HT-29 (cell line): ENCODE measurements at regions not wholly inside any gene's neighbourhood (a gene's known extent, or its start where the extent isn't known, plus 50 kb on each side); places are given as distances from the start of the nearest gene placed in this dataset.
"Not testable (repeated sequence)": the region's sequence is repeated elsewhere in the genome, so short reads cannot be mapped to it uniquely, and the experiment has no call there.

Experiments used
- DNase-seq: peaks from one replicate; pipeline ENCODE4 v3.0.0-alpha.2; 2015; ENCODE audit warnings: low spot score

DNA sequence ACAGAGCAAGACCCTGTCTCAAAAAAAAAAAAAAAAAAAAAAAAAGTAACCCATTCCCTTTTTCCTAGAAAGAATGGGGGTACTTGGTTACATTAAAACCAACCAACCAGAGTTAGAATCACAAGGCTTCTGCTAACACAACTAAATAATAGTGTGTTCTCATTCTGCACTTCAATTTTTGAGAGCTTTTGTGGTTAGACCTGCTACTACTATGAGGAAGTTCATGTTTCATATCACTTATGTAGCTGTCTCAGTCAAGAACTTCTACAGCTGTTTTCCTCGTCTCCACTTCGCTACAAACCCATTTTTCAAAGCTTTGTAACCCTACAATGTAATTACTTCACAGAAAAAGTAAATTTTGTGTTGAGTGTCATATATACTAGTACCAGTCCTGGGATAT, 58.3 kb downstream of the PDHA2 start:
- DNase-seq = no peak

DNA sequence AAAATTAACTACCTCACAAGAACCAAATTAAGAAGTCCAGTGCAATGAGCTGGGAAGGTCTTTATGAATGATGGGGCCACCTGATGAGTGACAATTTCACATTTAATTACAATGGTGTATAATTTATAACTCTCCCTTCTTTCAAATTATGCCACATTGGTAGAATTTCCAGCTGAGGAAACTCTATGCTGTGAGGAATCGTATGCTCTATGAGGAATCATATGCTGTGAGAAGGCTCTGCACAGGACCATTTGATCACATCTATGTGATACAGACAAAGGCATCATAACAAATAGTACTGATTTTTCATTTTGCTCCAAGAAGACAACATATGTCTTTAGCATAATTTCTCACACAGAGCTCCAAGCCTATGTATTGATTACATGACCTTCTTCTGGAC, 69.3 kb downstream of the PDHA2 start:
- DNase-seq = no peak

DNA sequence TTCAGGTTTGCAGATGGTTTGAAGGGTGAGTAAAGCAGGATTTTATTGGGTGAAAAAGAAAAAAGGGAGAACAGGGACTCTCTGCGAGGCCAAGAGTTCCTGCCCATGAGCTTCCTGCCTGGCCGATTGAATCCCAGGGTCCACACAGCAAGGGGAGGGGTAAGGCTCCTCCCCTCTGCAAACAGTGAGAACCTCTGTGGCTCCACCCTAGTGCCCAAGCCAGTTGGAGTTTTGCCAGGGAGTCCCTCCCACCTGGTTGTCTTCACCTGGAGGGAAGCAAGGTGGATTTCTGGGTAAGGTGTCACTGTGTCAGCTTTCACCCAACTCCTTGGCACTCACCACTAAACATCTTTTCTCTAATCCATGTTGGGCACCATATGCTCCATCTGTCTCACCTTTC, 70.9 kb downstream of the PDHA2 start:
- DNase-seq = peak; percentile 64

DNA sequence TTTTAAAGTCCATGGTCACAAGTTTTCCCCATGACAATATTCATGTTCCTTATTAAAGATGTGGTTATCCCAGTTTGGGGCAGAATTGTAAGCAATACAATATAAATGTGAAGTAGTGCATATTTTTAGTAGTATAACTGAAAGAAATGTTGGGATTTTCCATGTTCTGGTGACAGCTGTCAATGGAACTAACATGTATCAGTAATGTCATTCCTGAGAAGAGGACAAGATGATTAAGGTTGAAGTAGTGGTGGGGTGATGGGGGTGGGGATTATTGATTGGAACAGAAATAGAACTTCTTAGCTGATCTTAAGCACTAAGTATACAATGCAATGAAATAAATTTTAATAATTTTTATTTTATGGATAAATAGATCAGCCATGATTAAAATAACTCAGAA, 81.6 kb downstream of the PDHA2 start:
- DNase-seq = no peak

DNA sequence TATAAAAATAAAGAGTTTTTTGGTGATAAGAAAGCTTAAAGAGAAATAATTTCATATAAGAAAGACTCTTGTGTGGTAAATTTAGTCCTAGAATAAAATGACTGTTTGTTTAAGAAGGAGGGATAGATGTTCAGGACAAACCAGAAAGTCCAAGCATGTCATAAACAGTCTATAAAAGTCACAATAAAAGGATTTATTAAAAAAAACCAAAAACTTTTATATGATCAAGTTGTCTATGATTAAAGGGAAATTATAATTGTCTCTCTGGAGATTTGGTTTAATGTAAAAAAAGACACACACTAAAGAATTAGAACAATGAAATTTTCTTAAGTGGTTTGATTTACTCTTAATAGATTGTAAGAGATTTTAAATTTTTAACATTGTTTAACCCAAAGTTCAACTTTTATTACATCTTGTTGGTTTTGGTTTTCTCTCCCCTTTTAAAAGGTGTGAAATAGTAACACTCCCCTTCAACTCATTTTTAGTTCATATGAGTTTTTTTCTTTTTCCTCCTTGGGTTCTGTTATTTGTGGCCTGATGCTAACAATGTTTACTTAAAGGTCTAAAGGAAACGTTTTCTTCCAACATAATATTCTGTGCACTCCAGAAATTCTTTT, 89.7 kb downstream of the PDHA2 start:
- no peak for DNase-seq

DNA sequence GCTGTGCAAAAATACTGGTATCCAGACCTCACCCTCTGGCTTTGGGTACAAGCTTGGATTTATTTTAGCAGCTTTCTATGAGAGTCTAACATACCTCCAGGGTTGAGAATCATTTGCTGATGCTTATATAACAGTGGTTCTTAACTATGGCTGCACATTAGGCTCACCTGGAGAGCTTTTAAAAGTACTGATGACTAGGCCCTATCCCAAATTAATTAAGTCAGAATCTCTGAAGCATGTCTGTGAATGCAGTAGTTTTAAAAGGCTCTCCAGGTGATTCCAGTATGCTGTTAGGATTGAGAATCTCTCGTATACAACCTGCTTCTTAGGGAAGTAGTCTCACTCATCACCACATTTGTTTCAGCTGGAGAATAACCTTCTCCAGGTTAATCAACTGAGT, 99.2 kb downstream of the PDHA2 start:
- DNase-seq = no peak

DNA sequence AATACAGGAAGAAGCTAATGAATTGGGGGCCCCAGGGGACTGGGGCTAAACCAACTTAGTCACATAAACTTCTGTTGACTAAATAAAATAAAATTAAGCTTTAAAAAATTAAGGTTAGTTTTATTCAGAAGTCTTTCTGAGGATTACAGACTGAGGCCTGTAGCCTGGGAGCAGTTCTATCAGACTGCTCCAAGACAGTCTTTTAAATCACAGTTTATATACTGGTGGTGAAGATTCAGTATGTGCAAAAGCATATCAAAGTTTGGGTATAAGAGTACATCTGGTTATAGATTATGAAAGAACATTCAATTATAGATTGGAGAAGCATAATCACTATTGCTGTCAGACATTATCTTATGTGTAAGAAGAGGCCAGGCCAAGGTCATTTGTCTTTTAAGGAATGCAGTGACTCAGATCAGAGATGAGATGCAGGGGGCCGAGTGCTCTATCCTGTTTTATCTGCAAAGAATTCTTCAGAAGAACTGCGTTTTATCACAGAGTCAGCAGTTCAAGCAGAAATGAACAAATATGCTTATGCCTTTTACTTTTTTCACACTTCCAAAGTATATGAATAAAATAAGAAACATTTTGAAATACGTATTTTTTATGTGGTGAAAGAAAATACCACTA, 109.4 kb downstream of the PDHA2 start:
- DNase-seq = no peak

DNA sequence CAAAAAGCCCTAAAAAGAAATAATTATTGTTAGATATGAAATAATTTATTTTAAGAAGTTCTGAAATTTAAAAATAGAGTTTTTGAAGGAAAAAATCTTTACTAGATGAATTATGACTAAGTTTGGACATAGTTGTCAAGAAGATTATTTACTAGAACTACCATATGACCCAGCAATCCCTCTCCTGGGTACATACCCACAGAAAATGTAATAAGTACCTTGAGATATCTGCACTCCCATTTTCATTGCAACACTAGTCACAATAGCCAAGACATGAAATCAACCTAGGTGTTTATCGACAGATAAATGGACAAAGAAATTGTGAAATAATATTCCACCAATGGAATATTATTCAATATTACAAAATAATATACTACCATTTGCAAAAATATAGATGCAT, 109.9 kb downstream of the PDHA2 start:
- no peak for DNase-seq

DNA sequence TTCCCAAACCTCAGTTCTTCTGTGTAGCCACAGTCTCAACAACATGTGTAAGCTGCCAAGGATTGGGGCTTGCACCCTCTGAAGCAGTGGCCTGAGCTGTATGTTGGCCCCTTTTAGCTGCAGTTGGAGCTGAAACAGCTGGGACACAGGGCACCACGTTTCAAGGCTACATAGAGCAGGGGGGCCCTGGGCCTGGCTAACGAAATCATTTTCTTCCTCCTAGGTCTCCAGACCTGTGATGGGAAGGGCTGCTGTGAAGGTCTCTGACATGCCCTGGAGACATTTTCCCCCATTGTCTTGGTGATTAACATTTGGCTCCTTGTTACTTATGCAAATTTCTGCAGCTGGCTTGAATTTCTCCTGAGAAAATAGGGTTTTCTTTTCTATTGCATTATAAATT, 112.6 kb downstream of the PDHA2 start:
- not testable (repeated sequence) for DNase-seq

DNA sequence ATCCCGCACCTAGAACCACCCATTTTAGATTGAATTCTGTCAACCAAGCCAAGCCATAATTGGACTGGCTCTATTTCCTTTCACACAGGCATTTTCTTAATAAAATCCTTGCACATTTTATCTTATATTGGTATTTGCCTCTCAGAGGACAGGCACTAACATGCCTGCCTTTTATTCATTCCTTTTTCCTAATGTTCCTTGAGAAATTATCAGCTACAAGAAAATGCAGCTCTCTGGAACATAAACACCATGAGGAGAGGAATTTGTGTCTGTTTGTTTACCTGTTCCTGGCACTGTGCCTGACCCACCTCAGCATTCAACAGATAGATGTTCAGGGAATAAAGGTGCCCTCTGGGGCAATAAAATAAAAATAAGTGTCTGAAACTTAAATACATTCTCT, 116.2 kb downstream of the PDHA2 start:
- DNase-seq = no peak

DNA sequence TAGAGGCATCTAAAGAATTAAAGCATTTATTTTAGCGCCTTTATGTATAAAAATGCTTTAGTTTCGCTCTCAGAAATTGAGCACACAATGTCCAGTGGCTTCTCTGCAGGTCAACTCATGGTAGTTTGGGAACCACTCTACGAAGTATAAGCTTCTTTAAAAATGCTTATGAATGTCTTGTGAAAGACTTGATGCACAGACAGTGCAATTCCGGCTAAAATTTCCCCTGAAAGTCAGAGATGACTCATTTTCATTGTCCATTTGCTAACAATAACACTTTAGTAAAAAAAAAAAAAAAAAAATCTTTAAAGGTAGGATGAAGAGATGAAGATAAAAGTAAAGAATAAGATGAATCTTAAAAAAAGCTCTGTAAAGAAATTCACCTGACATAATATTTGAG, 117.2 kb downstream of the PDHA2 start:
- DNase-seq = no peak

DNA sequence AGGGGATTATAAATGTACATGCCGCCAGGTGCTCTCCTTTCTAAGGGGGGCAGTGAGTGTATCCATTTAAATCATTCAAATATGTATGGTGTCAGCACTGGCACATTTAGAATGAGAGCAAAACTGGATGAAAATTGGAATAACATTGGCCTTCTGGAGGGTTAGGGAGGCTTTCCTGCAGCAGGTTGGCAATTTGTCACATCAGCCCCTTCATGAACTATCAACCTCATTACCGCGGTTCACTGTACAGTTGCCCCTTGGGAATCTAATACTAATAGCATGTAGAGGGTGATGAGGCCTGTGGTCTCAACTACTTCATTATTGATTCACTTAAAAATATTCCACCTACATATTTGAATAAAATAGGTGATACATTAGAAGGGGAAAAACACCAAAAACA, 117.9 kb downstream of the PDHA2 start:
- no peak for DNase-seq

DNA sequence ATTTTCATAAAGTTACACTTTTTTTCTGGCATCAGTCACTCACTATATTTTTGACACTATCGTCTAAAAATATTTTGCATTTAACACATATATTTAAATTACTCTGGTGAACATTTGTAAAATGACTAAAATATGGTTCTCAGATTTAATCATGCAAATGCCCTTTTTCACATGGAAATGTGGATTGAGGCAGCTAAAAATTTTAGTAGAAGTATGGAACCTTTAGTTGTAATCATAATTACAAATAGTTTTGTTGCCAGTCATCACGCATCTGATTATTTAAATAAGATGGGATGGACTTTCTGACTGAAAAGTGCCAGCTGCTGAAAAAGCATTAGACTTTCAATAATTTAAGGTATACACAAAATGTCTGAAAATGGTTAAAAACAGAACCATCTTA, 119.3 kb downstream of the PDHA2 start:
- no peak for DNase-seq

DNA sequence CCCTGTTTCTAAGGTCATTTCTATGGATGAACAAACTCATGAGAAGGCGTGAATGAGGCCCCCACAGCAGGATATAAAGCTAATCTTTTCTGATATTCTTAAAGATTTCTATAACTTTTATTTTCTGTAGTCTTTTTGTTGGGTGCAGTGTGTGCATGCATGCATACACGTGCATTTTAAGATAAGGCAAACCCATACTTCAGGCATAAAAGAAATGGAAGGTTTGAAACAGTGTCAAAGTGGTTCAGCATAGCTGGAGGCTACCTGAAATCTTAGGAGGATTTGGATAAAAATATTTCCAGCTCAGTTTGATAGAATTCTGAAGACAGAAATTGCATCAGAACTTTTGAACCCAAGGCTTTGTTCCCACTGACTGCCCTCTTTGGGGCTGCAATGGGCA, 119.7 kb downstream of the PDHA2 start:
- no peak for DNase-seq

DNA sequence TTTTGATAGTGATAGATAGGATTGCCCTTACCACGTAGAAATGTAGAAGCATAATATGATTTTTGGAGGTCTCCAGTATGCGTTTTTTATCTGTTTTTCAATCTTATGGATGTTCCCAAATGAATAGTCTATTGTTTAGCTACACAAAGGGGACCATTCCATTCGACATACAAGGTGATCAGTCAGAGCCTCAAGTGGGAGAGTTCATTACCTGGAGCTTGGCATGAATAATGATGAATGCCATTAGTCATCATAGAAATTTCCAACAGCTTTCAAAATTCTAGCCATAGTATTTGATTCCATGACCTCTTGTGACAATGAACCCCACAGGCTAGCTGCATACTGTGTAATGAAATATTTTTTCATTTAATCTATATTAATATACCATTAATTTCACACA, 123.6 kb downstream of the PDHA2 start:
- DNase-seq = no peak

DNA sequence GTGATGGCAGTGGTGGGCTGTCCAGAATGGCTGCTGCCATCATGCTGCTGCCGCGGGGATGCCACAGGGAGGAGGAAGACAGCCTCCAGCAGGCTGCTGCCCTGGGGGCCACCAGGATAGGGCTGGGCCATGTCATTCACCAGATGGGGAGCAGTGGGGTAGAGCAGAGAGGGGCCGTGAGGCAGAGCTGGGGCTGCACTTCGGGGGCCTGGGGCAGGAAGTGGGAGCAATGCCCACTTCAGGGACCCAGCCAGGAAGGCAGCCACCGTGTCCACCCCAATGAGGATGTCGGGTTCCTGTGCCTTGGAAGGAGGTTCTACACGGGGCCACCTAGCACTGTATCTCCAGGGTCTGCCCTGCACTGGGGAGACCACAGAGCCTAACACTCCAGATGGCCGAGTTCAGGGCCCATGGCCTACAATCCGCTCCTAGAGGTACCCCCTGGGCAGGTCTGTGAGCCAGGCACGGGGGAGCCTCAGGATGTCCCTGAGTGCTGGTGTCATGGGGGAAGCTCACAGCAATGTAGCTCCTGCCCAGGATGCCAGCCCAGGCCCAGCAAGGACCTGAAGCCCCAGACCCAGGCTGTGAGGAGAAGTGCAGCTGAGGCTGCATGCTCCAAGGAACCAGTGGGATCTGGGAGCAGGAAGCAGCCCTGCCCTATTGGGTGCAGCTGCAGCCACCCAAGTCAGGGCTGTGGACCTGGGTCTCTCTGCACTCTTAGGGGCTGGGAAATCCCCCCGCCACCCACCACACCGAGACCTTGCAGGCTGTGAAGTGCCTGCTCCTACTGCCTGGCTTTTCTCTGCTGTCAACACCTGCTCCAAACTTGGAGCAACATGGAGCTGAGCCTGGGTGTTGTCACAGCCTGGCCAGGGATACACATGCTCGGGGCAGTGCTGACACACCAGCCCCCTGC, 140.3 kb downstream of the PDHA2 start:
- no peak for DNase-seq

DNA sequence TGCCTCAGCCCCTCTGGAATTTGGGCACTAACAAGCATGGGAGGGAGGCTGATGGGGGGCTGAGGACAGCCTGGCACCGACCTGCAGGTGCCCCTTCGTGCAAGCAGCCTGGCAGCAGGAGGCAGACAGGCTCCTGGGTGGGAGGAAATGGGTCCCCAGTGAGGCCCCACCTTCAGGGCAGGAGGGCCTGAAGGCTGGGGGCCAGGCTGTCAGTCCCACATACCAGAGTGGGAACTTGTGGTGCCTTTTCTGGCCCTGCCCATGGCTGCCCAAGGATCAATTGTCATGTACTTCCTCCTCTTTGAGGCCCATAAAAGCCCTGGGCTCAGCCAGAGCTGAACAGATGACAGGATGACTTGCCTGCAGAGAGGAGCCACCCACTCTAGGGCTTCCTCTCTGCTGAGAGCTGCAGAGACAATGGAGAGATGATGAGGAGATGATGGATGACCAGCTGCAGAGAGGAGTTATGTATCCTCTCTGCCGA, 141.0 kb downstream of the PDHA2 start:
- no peak for DNase-seq

DNA sequence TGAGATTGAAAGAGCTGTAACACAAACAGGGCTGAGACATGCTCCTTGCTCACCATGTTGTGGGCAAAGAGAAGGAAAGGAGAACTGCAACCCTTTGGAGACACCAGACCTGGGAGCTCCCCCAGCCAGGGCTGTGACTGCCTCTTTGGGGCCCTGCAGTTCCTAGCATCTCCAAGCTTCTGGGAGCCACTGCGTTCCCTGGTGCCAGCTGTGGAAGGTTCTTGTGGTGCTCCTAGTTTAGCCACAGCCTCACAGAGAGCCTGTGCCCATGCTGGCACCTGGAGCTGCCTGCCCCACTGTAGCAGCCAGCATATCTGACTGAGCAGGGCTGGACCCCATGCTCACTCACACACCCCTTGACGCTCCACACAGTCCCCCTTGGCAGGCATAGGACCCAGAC, 141.7 kb downstream of the PDHA2 start:
- DNase-seq = no peak

DNA sequence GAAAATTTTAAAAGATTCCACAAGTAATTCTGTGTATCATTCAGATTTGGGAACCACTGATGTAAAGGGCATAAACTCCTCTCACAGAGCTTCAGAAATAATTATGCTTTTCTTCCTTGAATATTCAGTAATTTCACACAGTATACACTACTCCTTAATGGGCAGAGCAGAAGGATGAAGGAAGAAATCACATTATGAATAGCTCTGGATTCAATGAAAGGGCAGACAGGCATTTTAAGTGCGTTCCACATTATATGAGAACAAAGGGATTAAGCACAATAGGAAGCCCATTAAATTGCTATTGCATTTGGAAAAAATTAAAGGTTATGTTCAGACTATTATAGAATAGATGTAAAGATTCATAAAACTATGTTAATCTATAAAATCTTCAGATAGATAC, 142.6 kb downstream of the PDHA2 start:
- no peak for DNase-seq

DNA sequence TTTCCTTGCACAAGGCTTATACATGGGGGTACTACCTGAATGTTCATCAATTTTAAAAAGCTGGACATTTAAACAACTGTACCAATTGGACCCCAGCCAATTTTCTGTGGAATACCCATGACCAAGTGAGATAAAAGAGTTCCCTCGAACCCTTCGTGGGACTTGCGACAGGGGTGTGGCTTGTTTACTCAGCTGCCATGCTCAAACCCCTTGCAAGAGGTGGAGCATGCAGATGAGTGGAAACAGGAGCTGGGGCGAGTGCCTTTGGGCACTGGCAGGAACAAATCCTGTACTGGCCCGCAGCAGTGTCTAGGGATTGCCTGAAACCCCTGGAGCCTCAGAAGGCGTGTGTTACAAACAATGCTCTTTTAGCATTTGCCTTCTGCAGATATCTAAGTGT, 144.2 kb downstream of the PDHA2 start:
- DNase-seq = no peak

DNA sequence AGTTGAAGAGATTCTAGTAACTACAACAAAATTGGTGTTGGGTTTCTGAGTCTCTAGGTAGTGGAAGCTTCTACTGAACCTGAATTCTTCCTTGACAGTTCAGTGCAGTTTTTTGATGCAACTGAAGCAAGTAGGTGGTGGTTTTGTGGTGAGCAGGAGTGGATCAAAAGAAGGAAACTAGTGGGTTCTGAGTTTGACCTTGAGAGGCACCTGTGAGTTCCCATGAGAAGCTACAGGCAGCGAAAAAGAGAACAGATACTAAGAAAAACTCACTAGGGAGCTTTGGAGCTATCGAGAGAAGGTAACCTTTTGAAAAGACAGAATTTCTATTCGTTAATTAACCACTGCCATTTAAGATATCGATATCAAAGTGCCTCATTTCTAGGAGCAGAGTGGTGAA, 145.2 kb downstream of the PDHA2 start:
- DNase-seq = no peak

DNA sequence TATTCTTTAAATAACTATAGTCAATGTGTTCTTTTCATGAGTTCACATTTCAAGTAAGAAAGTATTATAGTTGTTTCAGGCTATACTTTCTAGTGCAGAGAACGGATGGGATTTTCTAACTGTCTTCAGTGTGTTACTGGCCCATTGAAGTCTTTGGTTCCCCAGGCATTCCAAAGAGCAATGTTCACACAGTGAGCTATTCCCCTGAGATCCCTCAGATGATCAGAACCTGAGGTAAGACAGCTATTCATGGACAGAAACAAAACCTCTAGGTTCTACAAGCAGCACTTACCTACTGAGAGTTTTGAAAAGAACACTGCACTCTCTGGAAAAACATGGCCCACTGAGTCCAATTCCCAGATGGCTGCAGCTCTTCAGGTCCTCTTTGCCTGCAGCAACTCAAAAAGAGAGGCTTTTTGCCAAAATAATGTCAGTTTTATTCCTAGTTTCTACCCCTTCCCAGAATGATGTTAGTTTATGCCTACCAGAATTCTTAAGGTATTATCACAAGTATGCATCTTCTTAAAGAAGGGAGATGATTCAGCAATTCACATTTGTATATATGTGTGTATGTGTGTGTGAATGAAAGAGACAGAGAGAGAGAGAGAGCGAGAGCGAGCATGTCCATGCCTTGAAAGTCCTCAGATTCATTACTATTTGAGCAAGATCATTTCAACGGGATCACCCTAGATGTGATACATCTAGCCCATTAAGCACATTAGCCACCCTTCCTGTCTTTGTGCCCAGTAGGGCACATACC, 146.1 kb downstream of the PDHA2 start:
- no peak for DNase-seq
